GM18520 (cell line): ENCODE measurements at regions not wholly inside any gene's neighbourhood (a gene's known extent, or its start where the extent isn't known, plus 50 kb on each side); places are given as distances from the start of the nearest gene placed in this dataset.
A peak's percentile ranks its signal among the peaks of the same experiment; 100 is the strongest.

Source experiments
- ATAC-seq: cut with Tn5 transposase; IDR thresholded peaks from one replicate; pipeline ENCODE4 v1.9.1; 2021; ENCODE audit not compliant: unreplicated experiment

DNA sequence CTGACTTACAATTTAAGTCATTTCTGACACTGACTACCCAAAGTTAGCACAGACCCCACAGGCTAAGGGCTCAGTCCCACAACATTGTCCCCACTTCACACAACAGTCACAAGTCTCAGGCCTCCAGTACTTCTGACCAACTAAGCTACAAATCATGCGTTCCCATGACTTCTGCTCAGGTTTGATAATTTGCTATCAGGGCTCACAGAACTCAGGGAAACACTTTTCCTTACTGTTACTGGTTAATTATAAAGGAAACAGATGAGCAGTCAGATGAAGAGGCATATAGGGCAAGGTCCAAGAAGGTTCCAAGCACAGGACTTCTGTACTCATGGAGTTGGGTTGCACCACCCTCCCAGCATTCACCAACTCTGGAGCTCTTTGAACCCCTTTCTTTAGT, 151.2 kb upstream of the TNR start:
- ATAC-seq, result no peak

GRCh38 chr1:175893192-175893591, 149.8 kb upstream of the TNR start:
- ATAC-seq, result no peak

DNA sequence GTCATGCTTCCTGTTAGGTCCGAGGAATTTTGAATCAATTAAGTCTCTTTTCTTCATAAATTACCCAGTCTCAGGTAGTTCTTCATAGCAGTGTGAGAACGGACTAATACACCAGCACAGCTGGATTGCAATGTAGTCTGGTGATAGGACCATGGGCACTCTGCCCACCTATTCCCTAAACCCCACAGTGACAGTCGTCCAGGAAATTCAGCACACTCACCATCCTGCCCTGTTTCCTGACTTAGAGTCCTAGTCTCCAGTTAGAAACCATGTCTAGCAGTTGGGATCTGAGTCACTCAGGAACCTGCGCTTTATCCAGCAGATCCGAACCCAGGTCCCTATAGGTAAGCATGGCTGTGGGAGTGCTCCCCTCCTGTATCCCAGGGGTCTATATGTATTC, 149.3 kb upstream of the TNR start:
- no peak for ATAC-seq

DNA sequence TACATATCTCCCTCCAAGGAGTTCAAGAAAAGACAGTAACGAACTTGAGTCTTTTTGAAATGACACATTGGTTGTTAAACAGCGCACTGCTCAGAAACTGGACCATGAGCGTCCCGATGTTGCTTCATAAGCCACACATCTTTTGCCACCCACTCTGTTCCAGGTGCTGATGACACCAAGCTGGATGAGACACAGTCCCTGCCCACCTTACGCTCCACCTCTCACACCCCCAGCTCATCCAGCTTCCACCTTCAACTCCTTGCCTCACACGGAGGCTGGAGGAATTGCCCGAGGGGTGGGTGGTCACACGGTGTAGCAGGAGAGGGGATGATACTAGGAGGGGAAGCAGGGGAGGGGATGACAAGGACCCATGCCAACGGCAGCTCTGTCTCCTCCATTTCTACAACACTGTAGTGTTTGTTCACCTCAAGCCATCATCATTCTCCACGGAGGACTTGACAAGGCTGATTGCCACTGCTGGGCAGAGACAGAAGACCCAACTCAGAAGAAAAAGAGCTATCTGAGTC, 148.5 kb upstream of the TNR start:
- no peak for ATAC-seq

DNA sequence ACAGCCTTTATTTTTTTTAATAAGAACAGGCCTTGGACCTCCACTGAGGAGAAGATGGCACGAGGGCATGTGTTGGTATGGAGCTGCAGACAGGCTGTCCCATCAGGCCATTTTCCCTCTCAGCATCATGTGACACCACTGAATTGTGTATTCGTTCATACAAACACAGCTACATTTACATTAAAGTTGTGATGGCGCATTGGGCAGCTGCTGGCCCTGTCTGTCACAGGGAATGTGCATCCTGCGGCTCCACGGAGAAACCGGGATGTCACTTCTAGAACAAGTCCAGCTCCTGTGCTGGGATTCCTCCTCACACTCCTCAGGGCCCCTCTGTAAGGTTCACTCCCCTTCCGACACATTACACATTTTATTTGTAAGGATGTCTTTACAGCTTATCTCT, 147.6 kb upstream of the TNR start:
- no peak for ATAC-seq

- no peak for ATAC-seq
Measured at GRCh38 chr1:175889848-175890247, 146.5 kb upstream of the TNR start.

GRCh38 chr1:175888996-175889395, 145.6 kb upstream of the TNR start:
- ATAC-seq, result no peak

- ATAC-seq, result no peak
Measured at GRCh38 chr1:175887981-175888428, 144.6 kb upstream of the TNR start.

DNA sequence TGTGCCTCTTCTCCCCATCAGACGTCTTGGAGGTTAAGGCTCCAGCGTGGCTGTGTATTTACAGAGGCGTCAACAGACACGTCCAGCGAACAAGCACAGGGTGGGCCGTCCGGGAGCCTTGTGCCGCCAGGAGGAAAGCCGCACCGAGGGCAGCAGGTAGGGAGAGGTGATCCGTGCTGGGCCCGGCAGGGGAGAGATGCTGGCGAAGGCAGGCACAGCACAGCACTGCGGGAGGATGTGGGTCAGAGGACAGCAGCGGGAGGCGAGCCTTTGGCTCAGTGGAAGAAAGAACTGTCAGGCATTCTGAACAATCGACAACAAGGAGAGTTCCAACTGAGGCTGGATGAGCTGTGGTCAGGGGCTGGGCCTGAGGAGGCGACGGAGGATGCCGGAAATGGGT, 144.1 kb upstream of the TNR start:
- ATAC-seq, result no peak

- ATAC-seq, result no peak
Measured at GRCh38 chr1:175885326-175885725, 141.9 kb upstream of the TNR start.

- no peak for ATAC-seq
Measured at GRCh38 chr1:175884369-175884768, 141.0 kb upstream of the TNR start.

- ATAC-seq, result no peak
Measured at GRCh38 chr1:175882192-175882591, 138.8 kb upstream of the TNR start.

DNA sequence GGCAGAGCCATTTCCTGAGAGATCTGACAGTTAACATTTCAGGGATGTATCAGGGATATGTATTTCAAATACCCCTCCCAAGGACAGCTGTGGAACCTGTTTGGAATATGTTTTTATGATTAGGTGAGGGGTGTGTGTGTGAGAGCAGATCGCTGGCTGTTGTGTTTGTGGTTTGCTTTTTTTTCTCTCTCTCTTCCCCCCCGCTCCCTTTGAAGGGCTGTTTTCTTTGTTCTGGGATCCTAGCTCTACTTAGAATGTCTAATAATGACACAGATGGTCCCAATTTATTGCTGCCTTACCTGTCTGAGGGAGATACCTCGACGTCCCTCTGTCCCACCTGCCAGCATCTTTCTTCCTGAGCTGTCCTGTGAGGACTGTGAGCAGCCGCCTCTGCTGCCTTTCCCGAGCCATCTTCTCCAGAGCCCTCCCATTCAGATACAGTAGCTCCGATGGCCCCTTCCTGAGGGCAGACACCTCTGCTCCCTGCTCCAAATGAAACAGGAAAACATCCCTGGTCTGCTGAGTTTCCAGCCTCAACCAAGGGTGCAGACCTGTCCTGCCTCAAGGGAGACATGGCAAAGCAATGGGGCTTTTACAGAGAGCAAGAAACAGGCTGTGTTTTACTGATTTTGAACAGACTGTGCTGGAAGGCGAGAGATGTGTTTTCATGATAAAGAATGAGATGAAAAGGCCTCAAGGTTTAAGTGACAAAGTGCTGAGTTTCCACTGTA, 138.0 kb upstream of the TNR start:
- no peak for ATAC-seq

DNA sequence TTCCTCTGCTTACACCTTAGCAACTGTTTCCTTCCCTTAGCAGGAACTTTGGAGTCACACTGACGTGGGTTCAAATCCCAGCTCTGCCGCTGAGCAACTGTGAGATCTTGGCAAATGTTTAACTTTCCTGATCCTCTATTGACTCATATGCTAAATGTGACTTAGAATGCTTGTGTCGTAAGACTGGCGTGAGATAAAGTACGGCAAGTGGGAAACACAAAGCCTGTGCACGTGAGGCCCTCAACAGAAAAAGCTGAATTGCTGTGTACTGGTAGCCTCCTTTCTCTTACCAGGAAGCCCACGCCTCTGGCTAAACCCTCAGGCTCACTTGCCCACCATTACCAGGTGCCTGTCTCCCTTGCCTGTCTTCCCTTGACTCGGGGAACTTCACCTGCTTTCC, 135.4 kb upstream of the TNR start:
- no peak for ATAC-seq

GRCh38 chr1:175877939-175878737, 134.7 kb upstream of the TNR start:
- ATAC-seq, result no peak

DNA sequence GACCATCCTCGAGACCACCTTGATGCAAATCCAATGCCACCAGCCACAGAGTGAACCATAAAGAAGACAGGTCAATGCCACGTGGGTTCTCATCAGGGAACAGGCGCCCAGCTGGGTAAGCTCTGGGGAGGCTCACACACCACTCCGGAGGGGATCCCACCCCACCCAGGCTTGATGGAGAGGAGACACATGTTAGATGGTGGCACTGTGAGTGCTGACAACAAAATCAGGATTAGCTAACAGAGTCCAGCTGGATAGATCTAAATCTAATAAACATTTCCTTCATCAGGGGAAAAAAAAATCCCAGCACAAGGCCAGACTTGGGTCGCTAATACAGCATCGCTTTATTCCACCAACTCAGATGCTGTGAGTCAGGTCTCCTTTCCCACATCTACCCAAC, 132.2 kb upstream of the TNR start:
- ATAC-seq, result no peak

GRCh38 chr1:175874081-175874480, 130.7 kb upstream of the TNR start:
- ATAC-seq, result no peak

DNA sequence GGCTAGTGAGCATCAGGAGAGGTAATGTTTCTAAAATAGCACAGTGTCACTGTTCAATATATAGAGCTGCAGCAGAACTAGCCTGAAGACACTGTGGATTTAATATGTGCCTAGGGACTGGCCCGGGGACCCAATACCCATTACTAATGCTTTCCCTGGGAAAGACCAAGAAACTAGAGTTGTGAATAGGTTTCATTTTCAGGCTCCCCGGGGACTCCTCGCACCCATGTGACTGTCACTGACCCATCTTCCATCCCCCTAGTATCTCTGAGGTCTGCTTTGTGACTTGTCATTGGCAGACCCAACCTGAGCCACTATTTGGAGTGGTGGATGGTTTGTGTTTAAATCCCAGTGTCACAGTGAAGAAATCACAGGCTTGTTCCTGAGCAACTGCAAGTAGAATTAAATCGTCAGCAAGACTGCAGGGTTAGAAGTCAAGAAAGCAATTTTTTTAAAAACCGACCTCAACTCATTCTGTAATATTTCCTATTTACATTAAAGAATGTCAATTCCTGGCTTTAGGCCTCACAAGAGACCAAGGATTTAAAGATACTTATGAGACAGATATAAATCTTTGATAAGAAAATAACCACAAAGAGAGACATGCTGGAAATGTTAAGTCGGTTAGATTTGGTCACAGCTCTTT, 130.0 kb upstream of the TNR start:
- peak; percentile 66 for ATAC-seq

DNA sequence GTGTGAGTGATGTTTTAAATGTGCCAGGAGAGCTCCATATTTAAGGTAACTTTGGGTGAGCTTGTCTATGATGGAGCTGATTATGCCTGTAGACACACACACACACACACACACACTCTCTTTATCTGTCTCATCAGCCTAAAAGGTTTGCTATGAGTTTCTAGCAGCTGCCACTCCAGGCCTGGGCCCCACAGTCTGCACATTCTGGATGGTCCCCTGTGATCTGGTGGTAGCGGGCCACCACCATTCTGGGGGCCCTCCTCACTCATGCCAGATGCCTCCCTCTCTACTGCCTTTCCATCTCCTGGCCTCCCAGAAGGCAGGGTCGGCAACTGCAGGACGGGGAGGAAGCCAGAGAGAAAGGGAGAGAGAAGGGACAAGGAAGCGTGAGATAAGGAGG, 129.2 kb upstream of the TNR start:
- no peak for ATAC-seq

- no peak for ATAC-seq
Measured at GRCh38 chr1:175871647-175872046, 128.3 kb upstream of the TNR start.

GRCh38 chr1:175870217-175870616, 126.8 kb upstream of the TNR start:
- no peak for ATAC-seq

GRCh38 chr1:175866776-175867175, 123.4 kb upstream of the TNR start:
- ATAC-seq, result no peak
